B cell (primary cell): ENCODE measurements at regions not wholly inside any gene's neighbourhood (a gene's known extent, or its start where the extent isn't known, plus 50 kb on each side); places are given as distances from the start of the nearest gene placed in this dataset.

Experiments used
- ATAC-seq: fragments of 200-7000 bp; cut with Tn5 transposase; one replicate; pipeline ENCODE4 v1.10.0; 2021; ENCODE audit warnings: low read depth, mild to moderate bottlenecking, moderate number of reproducible peaks, moderate library complexity
- CTCF ChIA-PET: fragments of 350-600 bp; sonication (Branson Sonifier 250); formaldehyde crosslinking; loops from one replicate; lab custom pipeline; 2021; ENCODE audit warnings: antibody characterized with exemption, inconsistent platforms; lab: Charles Lee
- POLR2A ChIA-PET: fragments of 350-600 bp; sonication (Branson Sonifier 250); formaldehyde crosslinking; loops from one replicate; lab custom pipeline; 2021; ENCODE audit warnings: antibody characterized with exemption; lab: Charles Lee
- DNase-seq: peaks from one replicate; pipeline ENCODE4 v3.0.0; 2013
- H2AFZ ChIP-seq: 2 replicates; pipeline ENCODE4 v1.6.1; 2012; ENCODE audit warnings: mild to moderate bottlenecking, low read depth, low read length; ENCODE audit not compliant: insufficient read depth, poor library complexity, severe bottlenecking
- H3K27ac ChIP-seq, 2 donors: 1 replicate in 1 of 2; 2 replicates in 1 of 2; pipeline ENCODE4 v1.5.1; 2012 to 2013; ENCODE audit warnings: low read length in 2 of 2, mild to moderate bottlenecking in 2 of 2, moderate library complexity in 1 of 2
- H3K27me3 ChIP-seq, 4 experiments: fragments of 200-600 bp in 1 of 4; sonication (generic) in 1 of 4; replicated peaks in 1 of 4; 1 replicate in 2 of 4; 2 replicates in 2 of 4; pipeline versions ENCODE4 v1.6.1 to v1.7.0; 2013 to 2016; ENCODE audit warnings: low read length in 3 of 4, mild to moderate bottlenecking in 2 of 4, mixed read lengths in 1 of 4, moderate library complexity in 1 of 4; ENCODE audit not compliant: insufficient read depth in 4 of 4, control insufficient read depth in 3 of 4; ENCODE audit errors: control extremely low read depth in 1 of 4
- H3K36me3 ChIP-seq, 2 experiments: replicated peaks in 1 of 2; 1 replicate in 1 of 2; 2 replicates in 1 of 2; pipeline versions ENCODE4 v1.6.1 to v1.7.1; 2013; ENCODE audit warnings: low read length in 1 of 2; ENCODE audit not compliant: insufficient read depth in 2 of 2, control insufficient read depth in 1 of 2; ENCODE audit errors: control extremely low read depth in 1 of 2, extremely low read depth in 1 of 2
- H3K4me1 ChIP-seq, 2 donors: fragments of 200-600 bp in 1 of 2; sonication (generic) in 1 of 2; 1 replicate in 1 of 2; 2 replicates in 1 of 2; pipeline versions ENCODE4 v1.5.1 to v1.6.1; 2013 to 2017; ENCODE audit warnings: low read length in 2 of 2; ENCODE audit not compliant: control insufficient read depth in 2 of 2, insufficient read depth in 2 of 2
- H3K4me2 ChIP-seq: replicated peaks from 2 replicates; pipeline ENCODE3; 2012; ENCODE audit warnings: mild to moderate bottlenecking, low read depth, low read length; ENCODE audit not compliant: poor library complexity, severe bottlenecking
- H3K4me3 ChIP-seq, 5 experiments: fragments of 200-600 bp in 1 of 5; sonication (generic) in 1 of 5; 1 replicate in 3 of 5; 2 replicates in 2 of 5; pipeline versions ENCODE4 v1.5.1 to v1.7.0; 2011 to 2016; ENCODE audit warnings: low read length in 4 of 5, mild to moderate bottlenecking in 4 of 5, low read depth in 2 of 5, control low read depth in 1 of 5, moderate library complexity in 1 of 5; ENCODE audit not compliant: insufficient read depth in 1 of 5; ENCODE audit errors: control extremely low read depth in 1 of 5, extremely low read depth in 1 of 5
- H3K79me2 ChIP-seq: fragments of 200-600 bp; sonication (generic); one replicate; pipeline ENCODE4 v1.6.0; 2016; ENCODE audit warnings: low read length; ENCODE audit not compliant: control insufficient read depth, insufficient read depth
- H3K9ac ChIP-seq: fragments of 200-600 bp; sonication (generic); 2 replicates; pipeline ENCODE4 v1.6.1; 2017; ENCODE audit warnings: mild to moderate bottlenecking, low read length, moderate library complexity
- H3K9me3 ChIP-seq, 3 donors: one replicate each; pipeline versions ENCODE4 v1.6.1 to v1.7.1; 2013; ENCODE audit warnings: low read length in 2 of 3; ENCODE audit not compliant: control insufficient read depth in 2 of 3, insufficient read depth in 1 of 3; ENCODE audit errors: control extremely low read depth in 1 of 3
- H4K20me1 ChIP-seq: 2 replicates; pipeline ENCODE4 v1.6.0; 2012; ENCODE audit warnings: mild to moderate bottlenecking, low read length; ENCODE audit not compliant: insufficient read depth, control insufficient read depth, poor library complexity, severe bottlenecking
- H3K27ac Mint-ChIP-seq: one replicate; pipeline ENCODE4 v1.8.0; 2021; ENCODE audit warnings: mixed read lengths
- H3K27me3 Mint-ChIP-seq: one replicate; pipeline ENCODE4 v1.8.0; 2021; ENCODE audit warnings: mixed read lengths
- H3K4me1 Mint-ChIP-seq: one replicate; pipeline ENCODE4 v1.8.0; 2021; ENCODE audit warnings: mixed read lengths
- H3K4me3 Mint-ChIP-seq: one replicate; pipeline ENCODE4 v1.8.0; 2021; ENCODE audit warnings: mixed read lengths
- H3K9me3 Mint-ChIP-seq: one replicate; pipeline ENCODE4 v1.8.0; 2022; ENCODE audit warnings: mixed read lengths; ENCODE audit not compliant: insufficient read depth
- EZH2 ChIP-seq: IDR thresholded peaks from 2 replicates; pipeline ENCODE4 v1.6.1; 2012; ENCODE audit warnings: borderline replicate concordance, low read depth, mild to moderate bottlenecking, moderate library complexity, low read length; ENCODE audit not compliant: insufficient read depth, poor library complexity, severe bottlenecking
- WGBS: methylation state at CpG from one replicate; pipeline ENCODE4 v1.1.5; 2013; ENCODE audit warnings: missing lambda C conversion rate; ENCODE audit not compliant: insufficient coverage; 5-methylcytosine and 5-hydroxymethylcytosine counted together
- intact Hi-C: fragments of 100-400 bp; cut with micrococcal nuclease; formaldehyde crosslinking; loops from one replicate; pipeline ENCODE4 v1.10.0; 2022
- TF ChIP-seq, protein P1 (sequence below): fragments of 200-600 bp; IDR thresholded peaks from one replicate; pipeline ENCODE4 v1.8.0; 2022; ENCODE audit warnings: antibody characterized with exemption, mild to moderate bottlenecking

DNA sequence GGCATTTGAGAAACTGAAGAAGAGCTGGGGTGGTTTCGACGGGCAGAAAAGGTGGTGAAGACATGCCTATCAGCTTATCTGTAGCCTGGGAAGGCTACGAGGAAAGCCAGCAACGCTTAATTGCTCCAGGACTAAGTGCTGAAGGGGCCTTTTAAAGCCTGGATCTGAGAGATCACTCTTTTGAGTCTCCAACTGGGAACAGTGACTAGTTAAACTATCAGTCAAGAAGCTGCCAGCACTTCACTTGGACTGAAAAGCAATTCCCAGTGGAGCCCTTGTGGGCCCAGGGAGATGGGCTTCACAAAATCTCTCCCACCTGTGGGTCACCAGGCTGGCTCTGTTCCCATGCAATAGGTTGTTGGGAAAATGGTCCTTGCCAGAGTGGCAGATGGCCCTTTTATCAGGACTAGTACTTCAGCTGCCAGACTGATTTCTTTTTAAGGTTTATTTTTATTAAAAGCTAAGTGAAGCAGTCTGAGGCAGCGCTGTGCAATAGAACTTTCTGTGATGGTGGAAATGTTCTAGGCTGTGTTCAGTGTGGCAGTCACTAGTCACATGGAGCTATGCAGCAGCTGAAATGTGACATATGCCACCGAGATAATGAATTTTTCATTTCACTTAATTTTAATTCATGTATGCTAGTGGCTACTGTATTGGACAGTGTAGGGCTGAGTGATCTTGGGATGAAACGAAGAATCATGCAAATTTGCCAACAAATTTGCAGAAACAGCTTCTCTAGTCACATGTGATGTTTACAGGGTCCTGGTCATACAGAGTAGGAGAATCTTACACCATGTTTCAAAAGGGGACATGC, 276.8 kb downstream of the PCNX1 start:
- no peaks in the 10 kb centered on the region for H3K36me3 ChIP-seq
- POLR2A ChIA-PET: no interaction called here
- H4K20me1 ChIP-seq: no peaks in the 10 kb centered on the region
- H3K4me3 ChIP-seq: no peak overlapping the region
- no peak overlapping the region for H3K27ac ChIP-seq
- H3K4me3 Mint-ChIP-seq: no peak overlapping the region
- H3K4me2 ChIP-seq: no peak overlapping the region
- H3K27me3 Mint-ChIP-seq: peaks cover 19% of the 10 kb centered on the region
- H3K27ac Mint-ChIP-seq: no peak overlapping the region
- 70% methylated on average over 4 of the region's 7 CpGs for WGBS
- intact Hi-C loops: no loop called here
- H3K9ac ChIP-seq: no peak overlapping the region
- no peak for DNase-seq
- CTCF ChIA-PET: no interaction called here
- H3K4me1 ChIP-seq: no peaks in the 10 kb centered on the region
- H3K9me3 Mint-ChIP-seq: no peaks in the 10 kb centered on the region
- peaks cover 0 to 4% (median 0%) of the 10 kb centered on the region in 3 donors for H3K9me3 ChIP-seq
- H3K79me2 ChIP-seq: no peaks in the 10 kb centered on the region
- H3K27me3 ChIP-seq: peaks cover 0 to 21% (median 2%) of the 10 kb centered on the region in 4 experiments
- ATAC-seq: no peak
- no peak overlapping the region for H2AFZ ChIP-seq
- no peak for TF ChIP-seq EZH2
- no peaks in the 10 kb centered on the region for H3K4me1 Mint-ChIP-seq

DNA sequence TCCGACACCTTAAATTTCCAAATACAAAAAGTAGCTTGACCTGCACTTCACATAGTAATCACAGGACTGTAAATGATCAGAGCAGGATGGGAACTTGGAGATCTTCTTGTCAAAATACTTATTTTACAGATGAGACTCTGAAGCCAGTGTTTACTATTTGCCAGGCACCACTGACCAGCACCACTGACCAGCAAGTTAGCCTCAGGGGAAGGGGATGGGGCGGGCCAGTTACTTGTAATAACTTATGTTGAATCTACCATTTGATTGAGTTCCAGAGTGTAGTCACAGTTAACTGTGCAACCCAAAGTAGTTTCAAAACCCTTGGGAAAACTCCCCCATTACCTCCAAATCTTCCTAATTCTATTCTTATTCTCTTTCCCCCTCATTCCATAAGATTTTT, 278.4 kb downstream of the PCNX1 start:
- no peaks in the 10 kb centered on the region for H3K4me1 Mint-ChIP-seq
- no peak overlapping the region for H3K4me3 Mint-ChIP-seq
- Histone ChIP-seq H3K79me2 (no peaks in the 10 kb centered on the region), H3K9ac (no peak overlapping the region), H3K4me3 (no peak overlapping the region), H3K27ac (no peak overlapping the region), H4K20me1 (no peaks in the 10 kb centered on the region), H3K9me3 (peaks cover 0 to 4% (median 0%) of the 10 kb centered on the region in 3 donors), H3K36me3 (no peaks in the 10 kb centered on the region), H3K4me2 (no peak overlapping the region), H2AFZ (no peak overlapping the region), H3K4me1 (no peaks in the 10 kb centered on the region), H3K27me3 (peaks cover 0 to 23% (median 2%) of the 10 kb centered on the region in 4 experiments)
- peaks cover 18% of the 10 kb centered on the region for H3K27me3 Mint-ChIP-seq
- ChIA-PET POLR2A (no interaction called here), CTCF (no interaction called here)
- no peak for DNase-seq
- ATAC-seq: no peak
- intact Hi-C loops: no loop called here
- TF ChIP-seq, protein P1, sequence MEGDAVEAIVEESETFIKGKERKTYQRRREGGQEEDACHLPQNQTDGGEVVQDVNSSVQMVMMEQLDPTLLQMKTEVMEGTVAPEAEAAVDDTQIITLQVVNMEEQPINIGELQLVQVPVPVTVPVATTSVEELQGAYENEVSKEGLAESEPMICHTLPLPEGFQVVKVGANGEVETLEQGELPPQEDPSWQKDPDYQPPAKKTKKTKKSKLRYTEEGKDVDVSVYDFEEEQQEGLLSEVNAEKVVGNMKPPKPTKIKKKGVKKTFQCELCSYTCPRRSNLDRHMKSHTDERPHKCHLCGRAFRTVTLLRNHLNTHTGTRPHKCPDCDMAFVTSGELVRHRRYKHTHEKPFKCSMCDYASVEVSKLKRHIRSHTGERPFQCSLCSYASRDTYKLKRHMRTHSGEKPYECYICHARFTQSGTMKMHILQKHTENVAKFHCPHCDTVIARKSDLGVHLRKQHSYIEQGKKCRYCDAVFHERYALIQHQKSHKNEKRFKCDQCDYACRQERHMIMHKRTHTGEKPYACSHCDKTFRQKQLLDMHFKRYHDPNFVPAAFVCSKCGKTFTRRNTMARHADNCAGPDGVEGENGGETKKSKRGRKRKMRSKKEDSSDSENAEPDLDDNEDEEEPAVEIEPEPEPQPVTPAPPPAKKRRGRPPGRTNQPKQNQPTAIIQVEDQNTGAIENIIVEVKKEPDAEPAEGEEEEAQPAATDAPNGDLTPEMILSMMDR: no peak
- no peak for TF ChIP-seq EZH2
- no peak overlapping the region for H3K27ac Mint-ChIP-seq
- no CpG with 5 or more reads among the region's 2 CpGs for WGBS
- no peaks in the 10 kb centered on the region for H3K9me3 Mint-ChIP-seq
